ENCODE measurements at regions not wholly inside any gene's neighbourhood (a gene's known extent, or its start where the extent isn't known, plus 50 kb on each side); places are given as distances from the start of the nearest gene placed in this dataset.
"Not testable (repeated sequence)": the region's sequence is repeated elsewhere in the genome, so short reads cannot be mapped to it uniquely, and the experiment has no call there.

DNA sequence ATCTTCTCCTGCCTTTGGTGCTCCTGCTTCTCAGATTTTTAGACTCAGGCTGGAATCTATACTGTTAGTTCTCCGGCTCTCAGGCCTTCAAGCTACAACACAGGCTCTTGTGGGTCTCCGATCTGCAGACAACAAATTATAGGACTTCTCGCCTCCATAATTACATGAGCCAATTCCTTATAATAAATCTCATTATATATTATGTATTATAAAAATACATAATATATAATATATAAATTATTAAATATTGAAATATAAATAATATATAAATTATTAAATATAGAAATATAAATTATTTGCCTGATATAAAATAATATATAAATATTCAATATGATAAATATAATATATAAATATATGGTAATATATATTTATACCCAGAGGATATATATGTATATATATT, 1214.0 kb downstream of the ROBO2 start:
- DNase-seq (ENCODE audit: low spot score) = no peak

DNA sequence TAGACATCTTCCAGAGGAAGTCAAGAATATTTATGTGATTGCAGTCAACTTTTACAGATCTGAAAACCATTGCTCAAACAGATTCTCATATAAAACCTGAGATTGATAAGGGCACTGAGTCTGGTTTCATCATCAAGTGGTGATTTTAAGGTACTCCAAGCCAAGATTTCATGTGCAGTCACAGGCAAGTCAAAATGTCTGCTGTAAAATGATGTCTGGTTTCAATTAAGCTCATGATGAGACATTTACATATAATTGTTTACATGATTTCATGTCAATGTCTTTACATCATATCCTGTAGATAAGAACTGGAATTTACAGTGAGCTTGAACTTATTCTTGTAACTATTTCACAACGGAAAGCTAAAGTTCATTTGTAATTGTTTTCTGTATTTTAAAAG, 1215.5 kb downstream of the ROBO2 start:
- peak; percentile 56 for DNase-seq (ENCODE audit: low spot score)

DNA sequence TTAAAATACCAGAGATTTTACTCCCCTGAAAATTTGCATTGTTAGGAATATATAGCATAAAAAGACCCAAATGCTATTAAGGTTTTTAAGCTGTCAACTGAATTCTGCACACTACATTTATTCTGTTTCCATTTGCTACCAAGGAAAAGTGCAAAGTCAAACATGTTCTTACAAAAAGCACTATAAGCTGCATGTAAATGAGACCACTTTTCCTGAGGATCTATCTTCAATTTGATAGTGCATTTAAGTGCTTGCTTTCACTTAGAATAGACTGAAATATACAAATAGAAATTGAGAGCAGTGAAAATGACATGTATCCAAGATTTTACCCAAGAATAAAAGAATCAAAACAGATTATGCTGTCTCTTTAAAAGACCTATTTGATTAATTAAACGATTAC, 1216.2 kb downstream of the ROBO2 start:
- DNase-seq (ENCODE audit: low spot score) = no peak

DNA sequence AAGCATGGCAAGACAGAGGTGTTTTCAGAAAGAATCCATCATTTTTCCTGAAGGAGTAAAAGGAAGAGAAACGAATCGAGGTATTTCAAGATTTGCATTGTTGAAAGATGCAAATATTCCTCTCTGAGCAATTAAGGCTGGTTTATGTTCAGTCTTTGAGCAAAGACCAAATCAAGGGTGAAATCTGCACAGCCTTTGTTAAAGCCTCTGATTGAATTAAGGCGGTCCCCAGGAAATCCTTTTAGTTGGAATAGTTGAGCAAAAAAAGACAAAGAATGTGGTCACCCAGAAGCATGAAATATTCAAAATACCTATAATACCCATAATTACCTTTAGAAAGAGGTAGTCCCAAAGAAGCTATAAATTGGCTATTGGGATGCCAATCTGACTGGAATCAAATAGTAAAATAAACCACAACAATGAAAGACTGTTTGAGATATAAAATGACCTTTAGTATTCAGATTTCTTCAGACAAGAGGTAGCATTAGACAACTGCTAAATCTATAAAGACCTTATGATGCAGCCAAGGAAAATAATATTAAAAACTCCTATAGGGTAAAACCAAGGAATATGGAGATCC, 1218.1 kb downstream of the ROBO2 start:
- DNase-seq (ENCODE audit: low spot score) = no peak

DNA sequence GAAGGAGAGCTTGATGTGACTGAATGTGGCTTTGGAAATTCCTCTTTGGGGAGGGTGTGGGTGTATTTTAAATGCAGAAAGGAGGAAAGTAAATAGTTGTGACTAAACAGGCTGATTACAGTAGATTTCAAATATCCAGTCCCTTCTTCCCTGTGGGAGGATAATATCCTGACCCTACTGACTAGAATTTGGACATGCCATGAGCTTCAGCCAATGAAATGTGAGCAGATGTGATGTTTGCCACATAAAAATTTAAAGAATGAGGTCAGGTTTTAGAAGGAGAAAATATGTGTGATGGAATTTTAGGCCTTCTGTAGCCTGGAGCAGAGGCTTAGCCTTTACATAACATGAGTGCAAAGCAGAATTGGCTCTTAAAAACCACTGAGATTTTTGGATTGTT, 1218.9 kb downstream of the ROBO2 start:
- peak; percentile 53 for DNase-seq (ENCODE audit: low spot score)

DNA sequence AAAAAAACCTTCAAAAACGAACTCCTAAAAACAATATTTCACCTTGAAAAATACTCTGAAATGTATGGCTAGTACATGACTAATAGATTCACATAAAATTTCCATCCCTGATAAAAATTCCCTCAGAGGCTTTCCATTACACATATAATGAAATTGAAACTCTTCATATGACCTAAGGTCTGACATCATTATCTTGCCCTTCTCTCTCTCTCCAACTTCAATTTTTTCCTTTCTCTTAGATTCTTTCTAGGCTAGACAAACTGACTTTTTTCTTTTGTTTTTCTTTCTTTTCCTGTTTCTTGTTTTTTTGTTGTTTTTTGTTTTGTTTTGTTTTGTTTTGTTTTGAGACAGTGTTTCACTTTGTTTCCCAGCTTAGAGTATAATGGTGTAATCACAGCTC, 1220.5 kb downstream of the ROBO2 start:
- DNase-seq (ENCODE audit: low spot score) = no peak

DNA sequence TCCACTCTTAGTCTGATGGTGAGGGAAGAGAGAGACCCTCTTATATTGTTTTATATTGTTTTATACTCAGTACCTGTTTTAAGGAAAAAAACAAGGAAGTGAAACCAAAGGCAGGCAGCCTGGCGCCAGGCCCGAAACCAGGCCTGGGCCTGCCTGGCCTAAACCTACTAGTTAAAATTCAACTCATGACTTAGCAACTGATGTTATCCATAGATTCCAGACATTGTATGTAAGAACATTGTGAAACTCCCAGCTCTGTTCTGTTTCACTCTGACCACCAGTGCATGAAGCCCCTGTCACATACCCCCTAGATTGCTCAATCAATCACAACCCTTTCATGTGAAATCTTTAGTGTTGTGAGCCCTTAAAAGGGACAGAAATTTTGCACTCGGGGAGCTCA, 1226.7 kb downstream of the ROBO2 start:
- not testable (repeated sequence) for DNase-seq (ENCODE audit: low spot score)

DNA sequence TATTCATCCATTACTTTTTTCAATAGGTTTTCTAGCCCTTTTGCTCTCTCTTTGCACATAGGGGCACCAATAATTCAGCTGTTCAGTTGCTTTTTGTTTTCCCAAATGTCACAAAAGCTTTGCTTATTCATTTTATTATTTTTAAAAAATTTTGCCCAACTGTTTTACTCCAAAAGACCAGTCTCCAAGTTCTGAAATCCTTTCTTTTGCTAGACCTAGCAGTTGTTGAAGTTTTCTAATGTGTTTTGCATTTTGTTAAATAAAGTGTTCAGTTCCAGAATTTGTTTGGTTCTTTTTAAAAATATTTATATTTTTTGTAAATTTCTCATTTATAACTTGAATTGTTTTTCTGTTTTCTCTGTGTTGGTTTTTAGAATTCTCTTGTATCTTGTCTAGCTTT, 1227.3 kb downstream of the ROBO2 start:
- no peak for DNase-seq (ENCODE audit: low spot score)

DNA sequence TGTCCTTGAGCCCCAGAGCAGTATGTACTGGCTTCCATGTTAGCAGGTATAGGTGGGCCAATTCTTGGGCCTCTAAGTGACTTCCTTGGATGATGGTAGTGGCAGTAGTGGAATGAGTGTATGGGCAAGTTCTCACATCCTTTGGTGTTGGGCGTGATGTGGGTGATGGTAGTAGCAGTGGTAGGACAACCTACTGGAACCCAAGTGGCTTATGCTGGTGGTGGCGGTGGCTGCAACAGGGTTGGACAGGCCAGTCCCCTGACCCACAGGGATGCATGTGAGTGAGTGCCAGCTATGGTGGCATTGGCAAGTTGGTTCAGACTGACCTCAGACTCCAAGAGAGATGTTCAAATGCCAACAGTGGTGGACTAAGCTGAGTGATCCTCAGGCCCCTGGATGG, 1228.2 kb downstream of the ROBO2 start:
- no peak for DNase-seq (ENCODE audit: low spot score)

DNA sequence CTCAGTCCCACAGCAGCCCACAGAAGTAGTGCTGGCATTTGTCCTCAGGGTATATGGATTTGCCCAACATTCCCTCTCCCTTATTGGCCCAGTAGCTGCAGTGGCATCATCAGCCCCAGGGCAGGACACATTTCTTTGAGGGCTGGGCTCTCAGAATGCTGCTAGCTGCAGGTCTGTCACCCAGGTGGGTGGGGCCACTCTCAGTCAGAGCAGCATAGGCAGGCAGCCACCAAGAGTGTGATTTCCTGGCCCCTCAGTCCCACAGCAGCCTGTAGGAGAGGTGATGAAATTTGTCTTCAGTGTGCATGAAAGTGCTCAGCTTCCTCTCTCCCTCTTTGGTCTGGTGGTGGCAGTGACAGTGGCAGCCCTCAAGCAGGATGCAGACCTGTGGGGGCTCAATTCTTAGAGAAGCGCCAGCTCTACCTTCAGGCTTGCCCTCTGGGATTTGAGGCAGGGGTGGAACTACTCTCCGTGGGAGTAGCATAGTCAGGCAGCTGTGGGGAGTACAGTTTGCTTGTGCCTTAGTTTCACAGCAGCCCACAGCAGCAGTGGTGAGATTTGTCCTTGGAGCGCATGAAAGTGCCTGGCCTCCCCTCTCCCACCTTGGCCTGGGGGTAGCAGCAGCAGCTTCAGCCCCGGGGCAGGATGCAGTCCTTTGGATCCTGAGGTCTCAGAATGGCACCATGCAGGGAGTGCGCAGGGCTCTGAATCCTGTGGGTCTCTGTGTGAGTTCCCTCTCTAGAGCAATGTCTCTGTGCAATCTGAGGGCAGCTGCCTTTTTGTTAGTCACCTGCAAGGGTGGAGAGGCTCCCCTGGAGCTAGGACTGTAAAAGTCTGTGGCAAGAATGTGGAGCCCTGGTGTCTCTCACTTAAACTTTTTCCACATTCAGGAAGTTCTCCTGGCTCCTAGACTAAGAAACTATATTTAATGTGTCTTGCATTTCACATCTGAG, 1229.1 kb downstream of the ROBO2 start:
- DNase-seq (ENCODE audit: low spot score) = no peak

DNA sequence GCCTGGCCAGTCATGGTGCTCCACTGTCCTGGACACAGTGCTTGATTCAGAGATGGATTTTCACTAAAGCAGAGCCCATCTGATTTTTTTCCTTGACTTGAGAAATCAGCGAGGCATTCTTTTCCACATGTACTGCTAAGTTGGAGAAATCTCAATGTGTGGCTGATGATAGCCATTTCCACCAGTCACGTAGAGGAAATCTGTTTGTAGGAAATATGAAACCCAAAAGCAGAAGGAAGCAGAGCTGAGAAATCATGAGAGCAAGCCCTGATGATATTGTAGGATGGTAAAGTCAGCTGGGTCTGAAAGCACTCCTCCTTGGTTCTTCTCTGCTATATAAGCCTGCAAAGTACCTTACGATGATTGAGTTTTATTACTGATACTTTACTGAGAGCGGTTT, 1233.4 kb downstream of the ROBO2 start:
- no peak for DNase-seq (ENCODE audit: low spot score)

DNA sequence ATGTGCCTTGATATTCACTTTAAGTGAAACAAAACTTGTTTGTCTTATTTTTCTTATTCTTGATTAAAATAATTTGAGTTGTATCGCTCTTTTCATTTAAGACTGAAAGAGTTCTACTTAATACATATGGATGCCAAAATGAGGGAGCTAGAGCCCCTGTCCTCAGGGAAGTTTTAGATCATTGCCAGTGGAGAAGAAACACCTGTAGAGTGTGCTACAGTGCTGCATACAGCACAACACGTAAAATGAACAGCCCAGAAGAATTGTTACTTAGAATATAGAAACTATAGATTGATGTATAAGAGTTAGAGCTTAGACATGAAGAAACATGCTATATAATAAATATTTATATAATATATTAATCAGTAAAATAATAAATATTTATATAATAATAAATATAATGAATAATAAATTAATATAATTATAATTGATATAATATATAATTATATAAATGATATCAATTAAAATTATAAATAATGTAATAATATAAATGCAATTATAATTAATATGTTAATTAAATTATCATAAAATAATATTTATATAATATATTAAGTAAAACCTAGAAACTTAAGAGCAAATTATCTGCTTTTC, 1234.7 kb downstream of the ROBO2 start:
- no peak for DNase-seq (ENCODE audit: low spot score)

DNA sequence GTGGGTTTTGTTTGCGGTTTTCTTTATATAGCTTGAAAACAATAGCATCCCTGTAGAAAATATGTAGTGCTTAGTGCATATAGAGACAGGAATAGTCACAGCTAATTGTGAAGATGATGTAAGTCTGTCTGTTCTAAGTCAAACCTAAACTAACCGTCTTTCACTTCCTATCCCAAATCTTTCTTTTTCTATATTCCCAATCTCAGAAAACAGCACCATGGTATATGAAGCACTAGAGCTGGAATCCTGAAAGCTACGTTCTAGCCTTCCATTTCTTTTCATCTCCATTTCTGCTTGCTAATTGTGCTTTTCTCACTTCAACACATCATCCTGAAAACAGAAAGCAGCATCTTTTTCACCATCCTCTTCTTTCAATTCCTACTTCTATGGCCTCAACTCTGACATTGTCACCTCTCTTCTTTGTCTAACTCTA, 1235.5 kb downstream of the ROBO2 start:
- no peak for DNase-seq (ENCODE audit: low spot score)

DNA sequence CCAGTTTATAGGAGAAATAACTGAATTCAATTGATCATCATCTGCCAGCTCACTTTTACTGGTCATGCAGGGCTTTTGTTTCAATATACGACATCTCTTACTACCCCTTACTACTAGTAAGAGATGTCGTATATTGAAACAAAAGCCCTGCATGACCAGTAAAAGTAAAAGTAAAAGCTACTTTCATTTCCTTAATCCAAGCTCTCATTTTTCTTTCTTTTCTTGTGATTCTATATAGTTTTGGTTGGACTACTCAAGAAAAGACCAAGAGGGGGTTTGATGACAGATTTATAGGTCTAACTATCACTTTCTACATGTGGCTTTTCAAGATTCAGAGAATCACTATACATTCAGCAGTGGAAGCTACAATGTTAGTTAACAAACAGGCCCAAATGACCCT, 1237.3 kb downstream of the ROBO2 start:
- DNase-seq (ENCODE audit: low spot score) = no peak

DNA sequence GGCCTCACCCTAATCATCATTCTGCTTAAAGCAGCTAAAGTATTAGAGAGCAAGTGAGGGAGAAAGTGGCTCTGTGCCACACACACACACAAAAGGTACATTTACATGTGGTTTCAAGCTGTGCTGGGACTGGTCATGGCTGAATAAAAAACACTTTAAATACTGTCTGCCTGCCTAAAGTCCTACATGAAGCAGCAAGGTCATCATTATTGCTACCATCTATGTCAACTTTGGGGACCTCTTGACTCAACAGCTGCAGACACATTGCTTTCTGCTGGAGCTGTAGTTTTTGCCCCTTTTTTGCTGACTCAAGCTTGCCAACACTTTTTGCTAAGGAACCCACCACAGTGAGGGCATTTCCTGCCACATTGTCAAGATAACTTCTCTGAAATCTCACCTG, 1237.9 kb downstream of the ROBO2 start:
- DNase-seq (ENCODE audit: low spot score) = no peak

DNA sequence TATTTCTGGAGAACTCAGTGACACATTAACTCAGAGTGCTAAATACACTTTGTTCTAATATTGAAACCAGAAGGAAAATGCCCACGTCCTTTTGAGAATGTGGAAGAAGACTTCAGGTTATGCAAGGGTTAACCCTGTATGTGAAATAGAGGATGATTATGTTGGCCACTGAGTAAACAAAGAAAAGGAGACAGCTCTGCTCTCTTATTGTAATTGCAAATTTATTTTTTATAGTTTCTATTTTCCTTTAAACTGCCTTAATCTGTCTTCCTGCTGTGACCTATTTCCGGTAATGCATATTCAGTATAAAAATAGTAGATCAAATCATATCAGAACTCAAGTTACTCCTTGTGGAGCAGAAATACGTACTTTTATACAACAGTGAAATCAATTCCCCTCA, 1239.2 kb downstream of the ROBO2 start:
- no peak for DNase-seq (ENCODE audit: low spot score)

DNA sequence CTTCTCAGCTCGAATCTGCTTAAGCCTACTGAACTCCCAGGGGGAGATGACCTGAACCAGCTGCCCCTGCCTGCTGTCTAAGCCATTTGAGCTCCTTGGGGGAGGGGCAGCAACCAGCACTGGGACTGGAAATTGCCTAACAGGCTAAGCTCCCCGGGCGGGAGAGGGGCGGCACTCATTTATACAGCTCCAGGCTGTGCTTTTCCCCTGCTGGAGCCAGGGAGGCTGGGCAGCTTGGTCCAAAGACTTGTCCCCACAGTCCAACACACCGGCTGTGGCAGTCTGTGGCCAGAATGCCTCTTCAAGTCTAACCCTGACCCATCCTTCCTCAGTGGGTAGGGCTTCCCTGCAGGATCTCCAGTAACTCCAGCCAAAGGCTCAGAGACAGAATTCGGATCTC, 1241.5 kb downstream of the ROBO2 start:
- no peak for DNase-seq (ENCODE audit: low spot score)

DNA sequence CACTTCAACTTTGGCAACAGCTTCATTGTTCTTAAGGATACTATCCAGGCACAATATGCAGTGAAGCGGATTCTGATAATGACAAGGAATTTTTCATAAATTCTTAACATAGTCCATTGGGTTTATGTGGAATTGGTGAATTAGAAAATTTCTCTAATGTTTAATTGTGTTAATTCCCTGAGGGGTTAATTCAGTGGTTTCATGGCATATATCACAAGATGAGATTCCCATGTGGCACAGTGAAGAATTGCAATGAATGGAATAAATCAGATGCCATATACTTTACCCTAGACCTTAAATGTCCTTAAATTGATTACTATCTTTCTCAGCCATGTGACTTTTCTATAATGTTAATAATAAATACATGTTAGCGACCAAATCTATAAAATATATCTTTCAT, 1244.1 kb downstream of the ROBO2 start:
- DNase-seq (ENCODE audit: low spot score) = no peak

DNA sequence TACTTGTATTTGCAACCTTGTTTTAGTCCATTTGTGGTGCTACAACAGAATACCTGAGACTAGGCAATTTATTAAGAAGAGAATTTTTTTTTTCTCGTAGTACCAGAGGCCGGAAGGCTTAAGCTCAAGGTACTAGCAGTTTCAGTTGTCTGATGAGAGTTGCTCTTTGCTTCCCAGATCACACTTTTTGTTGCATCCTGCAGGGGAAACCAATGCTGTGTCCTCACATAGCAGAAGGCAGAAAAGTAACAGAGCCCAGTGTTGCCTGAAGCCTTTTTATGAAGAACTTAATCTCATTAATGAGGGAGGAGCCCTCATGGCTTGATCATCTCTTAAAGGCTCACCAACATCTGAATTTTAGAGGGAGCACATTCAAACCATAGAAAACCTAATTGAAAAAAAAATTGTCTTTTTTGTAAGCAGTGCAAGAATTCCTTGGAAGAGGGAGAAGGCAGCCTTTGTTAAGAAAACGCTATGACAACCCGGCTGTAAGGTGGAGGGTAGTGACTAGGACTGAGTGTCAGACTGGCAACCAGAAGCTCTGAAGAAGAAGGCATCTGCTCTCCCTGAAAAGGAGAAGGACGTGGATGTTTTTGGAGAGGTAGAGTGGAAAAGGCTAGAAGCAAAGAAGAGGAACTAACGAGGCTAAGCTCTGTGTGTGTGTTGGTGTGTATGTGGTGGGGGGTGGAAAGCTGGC, 1245.3 kb downstream of the ROBO2 start:
- DNase-seq (ENCODE audit: low spot score) = no peak

DNA sequence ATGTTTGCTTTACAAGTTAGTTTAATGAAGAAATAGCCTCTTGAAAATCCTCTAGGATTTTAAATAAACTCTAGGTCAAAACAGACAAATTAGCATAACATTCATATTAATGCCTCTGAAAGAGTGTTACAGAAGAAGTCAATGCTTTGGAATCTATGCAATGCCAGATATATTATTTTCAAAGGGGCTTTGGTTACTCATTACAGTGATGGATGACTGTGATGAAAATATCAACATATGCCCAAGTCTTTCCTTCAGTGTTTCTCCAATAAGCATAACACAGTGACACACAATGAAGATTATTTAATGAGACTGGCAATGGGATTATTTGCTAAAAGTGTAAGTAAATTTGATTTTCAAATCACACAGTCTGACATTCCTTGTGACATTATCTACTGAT, 1247.2 kb downstream of the ROBO2 start:
- DNase-seq (ENCODE audit: low spot score) = no peak

DNA sequence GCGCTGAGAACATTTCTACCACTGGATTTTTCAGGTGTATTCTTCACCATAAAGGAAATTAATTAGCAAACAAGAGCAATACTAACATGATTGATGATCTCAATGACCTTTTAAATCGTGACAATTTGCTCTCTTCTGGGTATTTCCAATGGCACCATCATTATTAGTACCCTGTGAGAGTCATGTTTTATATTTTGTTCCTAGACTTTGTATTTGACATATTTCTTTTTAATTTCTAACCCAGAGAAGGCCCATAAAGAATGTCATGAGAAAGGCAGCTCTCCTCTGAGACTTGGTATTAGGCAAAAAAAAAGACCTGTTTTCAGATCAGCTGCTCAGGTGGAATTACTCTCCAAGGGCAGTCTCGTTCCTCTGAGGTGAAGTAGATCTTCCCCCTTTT, 1253.4 kb downstream of the ROBO2 start:
- DNase-seq (ENCODE audit: low spot score) = no peak

DNA sequence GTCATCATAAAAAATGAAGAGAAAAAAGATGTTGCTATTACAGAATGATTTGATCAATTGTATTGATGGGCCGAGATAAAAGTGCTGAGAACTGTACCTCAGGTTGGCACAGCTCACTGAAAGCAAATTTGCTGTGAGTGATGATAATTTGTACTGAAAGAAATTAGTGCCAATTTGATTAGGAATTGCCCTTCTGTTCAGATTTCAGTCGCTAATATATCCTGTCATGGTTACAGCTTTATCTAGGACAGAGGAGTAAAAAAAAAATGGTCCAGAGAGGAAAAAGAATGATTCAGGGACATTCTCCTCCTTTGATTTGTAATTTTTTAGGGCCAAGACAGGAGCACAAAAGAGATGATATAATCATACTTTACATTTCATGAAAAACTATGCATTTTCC, 1264.2 kb downstream of the ROBO2 start:
- no peak for DNase-seq (ENCODE audit: low spot score)

DNA sequence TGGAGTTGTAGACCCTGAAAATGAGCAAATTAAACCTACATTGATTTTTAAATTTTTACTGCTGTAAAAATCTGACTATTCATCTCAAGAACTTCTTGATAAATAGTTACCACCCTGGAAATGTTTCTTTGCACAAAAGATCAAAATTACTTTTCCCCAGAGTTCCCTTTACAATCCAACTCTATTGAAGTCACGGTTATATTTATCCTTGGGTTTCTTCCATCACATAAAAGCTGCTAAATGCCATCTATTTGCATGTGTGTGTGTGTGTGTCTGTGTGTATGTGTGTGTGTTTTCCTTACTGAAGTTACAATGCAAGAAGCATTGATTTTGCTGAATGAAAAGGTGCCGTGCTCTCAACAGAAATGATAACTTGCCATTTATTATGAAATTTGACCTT, 1273.0 kb downstream of the ROBO2 start:
- DNase-seq (ENCODE audit: low spot score) = no peak

Data from H4 (cell line).